Right cardiac atrium (tissue), 5 donors: ENCODE measurements at regions not wholly inside any gene's neighbourhood (a gene's known extent, or its start where the extent isn't known, plus 50 kb on each side); places are given as distances from the start of the nearest gene placed in this dataset.
"Not testable (repeated sequence)": the region's sequence is repeated elsewhere in the genome, so short reads cannot be mapped to it uniquely, and the experiment has no call there.

Experiments used
- ATAC-seq, 2 donors: fragments of 200-7000 bp; cut with Tn5 transposase; one replicate each; pipeline versions ENCODE4 v1.8.0 to v1.9.1; 2020; ENCODE audit warnings: moderate library complexity in 2 of 2, mild to moderate bottlenecking in 1 of 2
- DNase-seq, 3 donors: peaks; one replicate each; pipeline ENCODE4 v3.0.0-alpha.2; 2020
- H3K27ac ChIP-seq: one replicate; pipeline ENCODE4 v1.5.1; 2013; ENCODE audit warnings: mild to moderate bottlenecking, low read length, control low read depth, moderate library complexity
- H3K27me3 ChIP-seq: one replicate; pipeline ENCODE4 v1.6.1; 2013; ENCODE audit not compliant: control insufficient read depth, insufficient read depth
- H3K4me1 ChIP-seq: one replicate; pipeline ENCODE4 v1.6.1; 2013; ENCODE audit warnings: low read length; ENCODE audit not compliant: control insufficient read depth, insufficient read depth
- H3K4me3 ChIP-seq: one replicate; pipeline ENCODE4 v1.5.1; 2013; ENCODE audit warnings: low read length, control low read depth
- H3K9me3 ChIP-seq: one replicate; pipeline ENCODE4 v1.6.1; 2013; ENCODE audit warnings: low read length; ENCODE audit not compliant: control insufficient read depth
- WGBS: extraction: QIAGEN DNeasy Blood & Tissue Kit; methylation state at CpG from one replicate; pipeline ENCODE4 v1.1.7; 2013; 5-methylcytosine and 5-hydroxymethylcytosine counted together
- intact Hi-C, 4 donors: fragments of 100-400 bp; cut with DNase I; formaldehyde crosslinking; loops; one replicate each; pipeline versions ENCODE4 v1.11.0 to v1.14.0; 2022 to 2023
- donor health status: healthy with polysubstance abuse.
- donor health status: DM: no; HTN: yes; CAD: no.
- donor health status: DM: no; HTN: no; CAD: no.
- donor health status: DM: no; HTN: yes; CAD: no; lungs with severe emphysema.
- donor health status: DM: yes; HTN: yes; CAD: no.

- ATAC-seq (no peak), DNase-seq (no peak)
- Histone ChIP-seq H3K27ac (no peak overlapping the region), H3K4me1 (peaks cover 3% of the 10 kb centered on the region), H3K4me3 (no peak overlapping the region), H3K27me3 (no peaks in the 10 kb centered on the region), H3K9me3 (no peaks in the 10 kb centered on the region)
- intact Hi-C loops, result no loop called here
- WGBS, result 86% methylated on average over 5 of the region's 5 CpGs
Observed at GRCh38 chr3:177622982-177623617, 425.8 kb upstream of the TBL1XR1 start.

- ATAC-seq, result no peak
- Histone ChIP-seq H3K4me3 (no peak overlapping the region), H3K9me3 (no peaks in the 10 kb centered on the region), H3K27me3 (no peaks in the 10 kb centered on the region), H3K27ac (no peak overlapping the region), H3K4me1 (peaks cover 3% of the 10 kb centered on the region)
- WGBS, result 92% methylated on average over 13 of the region's 13 CpGs
- intact Hi-C loops, result no loop called here
- DNase-seq, result no peak
Observed at GRCh38 chr3:177624528-177625495, 427.5 kb upstream of the TBL1XR1 start.

- Histone ChIP-seq H3K4me3 (no peak overlapping the region), H3K9me3 (no peaks in the 10 kb centered on the region), H3K4me1 (peaks cover 3% of the 10 kb centered on the region), H3K27ac (no peak overlapping the region), H3K27me3 (no peaks in the 10 kb centered on the region)
- ATAC-seq, result no peak
- intact Hi-C loops, result no loop called here
- 83% methylated on average over 2 of the region's 2 CpGs for WGBS
- DNase-seq, result no peak
Observed at GRCh38 chr3:177626045-177626444, 428.8 kb upstream of the TBL1XR1 start.

GRCh38 chr3:177628095-177628719, 430.9 kb upstream of the TBL1XR1 start:
- H3K4me1 ChIP-seq, DNase-seq, H3K4me3 ChIP-seq, H3K27me3 ChIP-seq, ATAC-seq, H3K9me3 ChIP-seq, intact Hi-C loops, H3K27ac ChIP-seq: not testable (repeated sequence)

- Histone ChIP-seq H3K4me1 (no peaks in the 10 kb centered on the region), H3K27ac (no peak overlapping the region), H3K27me3 (no peaks in the 10 kb centered on the region), H3K9me3 (no peaks in the 10 kb centered on the region), H3K4me3 (no peak overlapping the region)
- DNase-seq (no peak), ATAC-seq (peak in 1 of 2 donors; percentile 32)
- intact Hi-C loops, result no loop called here
- 64% methylated on average over 3 of the region's 3 CpGs for WGBS
Observed at GRCh38 chr3:177629276-177629675, 432.0 kb upstream of the TBL1XR1 start.

- Histone ChIP-seq H3K9me3 (no peaks in the 10 kb centered on the region), H3K4me1 (no peaks in the 10 kb centered on the region), H3K27ac (no peak overlapping the region), H3K27me3 (no peaks in the 10 kb centered on the region), H3K4me3 (no peak overlapping the region)
- ATAC-seq, result no peak
- whole genome bisulfite sequencing, result 60% methylated on average over 5 of the region's 5 CpGs
- DNase-seq, result no peak
- intact Hi-C loops, result no loop called here
Observed at GRCh38 chr3:177633671-177634207, 436.5 kb upstream of the TBL1XR1 start.

GRCh38 chr3:177635601-177636106, 438.4 kb upstream of the TBL1XR1 start:
- H3K9me3 ChIP-seq, DNase-seq, H3K27ac ChIP-seq, H3K27me3 ChIP-seq, H3K4me3 ChIP-seq, ATAC-seq, H3K4me1 ChIP-seq, intact Hi-C loops: not testable (repeated sequence)
- WGBS, result 95% methylated on average over 3 of the region's 3 CpGs

- no peaks in the 10 kb centered on the region for H3K4me1 ChIP-seq
- DNase-seq (no peak), ATAC-seq (no peak)
- intact Hi-C loops, result no loop called here
- no peak overlapping the region for H3K27ac ChIP-seq
- no peak overlapping the region for H3K4me3 ChIP-seq
- H3K27me3 ChIP-seq, result no peaks in the 10 kb centered on the region
- H3K9me3 ChIP-seq, result no peaks in the 10 kb centered on the region
- 70% methylated on average over 8 of the region's 8 CpGs for WGBS
Observed at GRCh38 chr3:177640319-177640965, 443.2 kb upstream of the TBL1XR1 start.

- H3K27me3 ChIP-seq, result no peaks in the 10 kb centered on the region
- WGBS, result 99% methylated on average over 1 of the region's 1 CpG
- no peaks in the 10 kb centered on the region for H3K9me3 ChIP-seq
- no peak for ATAC-seq
- DNase-seq, result no peak
- H3K4me3 ChIP-seq, result no peak overlapping the region
- intact Hi-C loops, result no loop called here
- no peak overlapping the region for H3K27ac ChIP-seq
- H3K4me1 ChIP-seq, result no peaks in the 10 kb centered on the region
Observed at GRCh38 chr3:177641206-177641605, 443.9 kb upstream of the TBL1XR1 start.

- intact Hi-C loops, result no loop called here
- no peaks in the 10 kb centered on the region for H3K9me3 ChIP-seq
- H3K27ac ChIP-seq, result no peak overlapping the region
- H3K4me3 ChIP-seq, result no peak overlapping the region
- H3K27me3 ChIP-seq, result no peaks in the 10 kb centered on the region
- ATAC-seq (peak in 1 of 2 donors; percentile 63), DNase-seq (peak in 1 of 3 donors; percentile 40)
- 64% methylated on average over 8 of the region's 8 CpGs for WGBS
- no peaks in the 10 kb centered on the region for H3K4me1 ChIP-seq
Observed at GRCh38 chr3:177642042-177642803, 444.9 kb upstream of the TBL1XR1 start.
